OCI-LY7 (cell line): ENCODE measurements at regions not wholly inside any gene's neighbourhood (a gene's known extent, or its start where the extent isn't known, plus 50 kb on each side); places are given as distances from the start of the nearest gene placed in this dataset.

Experiments used
- BruUV-seq: library from RNA; stranded (reverse); fragments of 400-500 nt; replicated peaks from 2 replicates; lab custom pipeline; 2021; lab: Mats Ljungman, UMichigan
- CTCF ChIA-PET: fragments of 300-600 bp; sonication (Branson Sonifier 250); formaldehyde crosslinking; loops from one replicate; lab custom pipeline; 2022; ENCODE audit warnings: antibody characterized with exemption; ENCODE audit not compliant: unreplicated experiment; lab: Charles Lee
- POLR2A ChIA-PET: fragments of 300-600 bp; sonication (Branson Sonifier 250); formaldehyde crosslinking; loops from one replicate; lab custom pipeline; 2022; ENCODE audit warnings: antibody characterized with exemption; lab: Charles Lee
- DNase-seq: peaks from one replicate; pipeline ENCODE4 v3.0.0-alpha.2; 2015; ENCODE audit warnings: low spot score
- H2AFZ ChIP-seq: fragments of 200-600 bp; sonication (generic), shearing (Covaris generic); 2 replicates; pipeline ENCODE4 v1.6.1; 2014; ENCODE audit warnings: mild to moderate bottlenecking, antibody characterized with exemption, low read length, moderate library complexity
- H3K27ac ChIP-seq: fragments of 200-600 bp; sonication (generic); 2 replicates; pipeline ENCODE4 v1.5.1; 2014; ENCODE audit warnings: mixed run types, low read depth, mild to moderate bottlenecking, moderate library complexity, low read length, inconsistent platforms; ENCODE audit not compliant: poor library complexity, severe bottlenecking
- H3K36me3 ChIP-seq: fragments of 200-600 bp; sonication (generic); 2 replicates; pipeline ENCODE4 v1.6.1; 2014; ENCODE audit warnings: mild to moderate bottlenecking, antibody characterized with exemption, low read length, moderate library complexity, mixed read lengths; ENCODE audit not compliant: insufficient read depth
- H3K4me1 ChIP-seq: fragments of 200-600 bp; sonication (generic); 2 replicates; pipeline ENCODE4 v1.5.1; 2014; ENCODE audit warnings: mild to moderate bottlenecking, low read length; ENCODE audit not compliant: insufficient read depth, poor library complexity, severe bottlenecking
- H3K4me2 ChIP-seq: fragments of 200-600 bp; sonication (generic); 2 replicates; pipeline ENCODE4 v1.6.1; 2014; ENCODE audit warnings: mild to moderate bottlenecking, low read length
- H3K4me3 ChIP-seq: fragments of 200-600 bp; sonication (generic); 2 replicates; pipeline ENCODE4 v1.5.1; 2014; ENCODE audit warnings: mild to moderate bottlenecking, low read depth, low read length; ENCODE audit not compliant: poor library complexity, severe bottlenecking
- H3K79me2 ChIP-seq: fragments of 200-600 bp; sonication (generic); 2 replicates; pipeline ENCODE4 v1.6.1; 2016; ENCODE audit warnings: low read depth, mild to moderate bottlenecking, low read length, moderate library complexity, mixed read lengths; ENCODE audit not compliant: insufficient read depth
- H3K9me2 ChIP-seq: fragments of 200-600 bp; sonication (generic); 2 replicates; pipeline ENCODE4 v1.6.1; 2016; ENCODE audit warnings: mild to moderate bottlenecking, low read length, mixed read lengths; ENCODE audit not compliant: insufficient read depth
- H3K9me3 ChIP-seq: fragments of 200-600 bp; sonication (generic); 2 replicates; pipeline ENCODE4 v1.6.1; 2014; ENCODE audit warnings: mild to moderate bottlenecking, mixed run types, low read length, mixed read lengths
- H4K20me1 ChIP-seq: fragments of 200-600 bp; sonication (generic); 2 replicates; pipeline ENCODE4 v1.6.1; 2014; ENCODE audit warnings: mild to moderate bottlenecking, antibody characterized with exemption, low read length, moderate library complexity, mixed read lengths; ENCODE audit not compliant: insufficient read depth
- EZH2phosphoT487 ChIP-seq: fragments of 200-600 bp; sonication (generic); IDR thresholded peaks from 2 replicates; pipeline ENCODE4 v1.6.1; 2018; ENCODE audit warnings: low read depth, borderline replicate concordance, mild to moderate bottlenecking, mixed run types, antibody characterized with exemption, low read length, moderate library complexity, mixed read lengths
- intact Hi-C: fragments of 100-400 bp; cut with micrococcal nuclease; formaldehyde crosslinking; loops from one replicate; pipeline ENCODE4 v1.10.0; 2022; ENCODE audit not compliant: unreplicated experiment
- TF ChIP-seq, protein P1 (sequence below): fragments of 200-600 bp; sonication (generic); conservative IDR thresholded peaks from 2 replicates; pipeline ENCODE4 v1.5.1; 2014; ENCODE audit warnings: mild to moderate bottlenecking, antibody characterized with exemption, low read length, moderate library complexity, mixed read lengths

DNA sequence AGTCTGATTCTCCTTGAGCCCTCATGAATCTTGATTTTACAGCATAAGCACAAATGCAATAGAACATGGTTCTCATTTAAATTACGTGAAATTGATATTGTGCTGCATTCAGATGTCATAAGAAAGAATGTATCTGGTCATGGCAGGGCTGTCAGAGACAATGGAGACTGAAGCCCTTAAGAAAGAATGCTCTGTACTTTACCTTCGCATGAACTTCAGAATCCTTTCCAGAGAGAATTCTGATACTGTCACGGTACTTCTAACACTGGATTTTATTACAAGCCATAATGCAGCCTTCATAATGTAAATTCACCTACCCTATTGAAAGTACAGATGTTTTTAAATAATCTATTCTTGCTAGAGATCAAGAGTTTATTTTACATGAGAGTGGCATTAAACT is 677.9 kb upstream of the ADGRL3 start:
- Histone ChIP-seq H3K36me3 (no peaks in the 10 kb centered on the region), H3K4me1 (no peaks in the 10 kb centered on the region), H3K9me2 (no peaks in the 10 kb centered on the region), H3K4me3 (no peak overlapping the region), H3K4me2 (no peak overlapping the region), H3K79me2 (no peaks in the 10 kb centered on the region), H2AFZ (no peak overlapping the region), H3K9me3 (no peaks in the 10 kb centered on the region), H4K20me1 (no peaks in the 10 kb centered on the region), H3K27ac (no peak overlapping the region)
- ChIA-PET POLR2A (no interaction called here), CTCF (no interaction called here)
- no TSS peak for BruUV-seq
- intact Hi-C loops: no loop called here
- no peak for TF ChIP-seq EZH2phosphoT487
- TF ChIP-seq, protein P1, sequence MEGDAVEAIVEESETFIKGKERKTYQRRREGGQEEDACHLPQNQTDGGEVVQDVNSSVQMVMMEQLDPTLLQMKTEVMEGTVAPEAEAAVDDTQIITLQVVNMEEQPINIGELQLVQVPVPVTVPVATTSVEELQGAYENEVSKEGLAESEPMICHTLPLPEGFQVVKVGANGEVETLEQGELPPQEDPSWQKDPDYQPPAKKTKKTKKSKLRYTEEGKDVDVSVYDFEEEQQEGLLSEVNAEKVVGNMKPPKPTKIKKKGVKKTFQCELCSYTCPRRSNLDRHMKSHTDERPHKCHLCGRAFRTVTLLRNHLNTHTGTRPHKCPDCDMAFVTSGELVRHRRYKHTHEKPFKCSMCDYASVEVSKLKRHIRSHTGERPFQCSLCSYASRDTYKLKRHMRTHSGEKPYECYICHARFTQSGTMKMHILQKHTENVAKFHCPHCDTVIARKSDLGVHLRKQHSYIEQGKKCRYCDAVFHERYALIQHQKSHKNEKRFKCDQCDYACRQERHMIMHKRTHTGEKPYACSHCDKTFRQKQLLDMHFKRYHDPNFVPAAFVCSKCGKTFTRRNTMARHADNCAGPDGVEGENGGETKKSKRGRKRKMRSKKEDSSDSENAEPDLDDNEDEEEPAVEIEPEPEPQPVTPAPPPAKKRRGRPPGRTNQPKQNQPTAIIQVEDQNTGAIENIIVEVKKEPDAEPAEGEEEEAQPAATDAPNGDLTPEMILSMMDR: no peak
- DNase-seq: no peak

DNA sequence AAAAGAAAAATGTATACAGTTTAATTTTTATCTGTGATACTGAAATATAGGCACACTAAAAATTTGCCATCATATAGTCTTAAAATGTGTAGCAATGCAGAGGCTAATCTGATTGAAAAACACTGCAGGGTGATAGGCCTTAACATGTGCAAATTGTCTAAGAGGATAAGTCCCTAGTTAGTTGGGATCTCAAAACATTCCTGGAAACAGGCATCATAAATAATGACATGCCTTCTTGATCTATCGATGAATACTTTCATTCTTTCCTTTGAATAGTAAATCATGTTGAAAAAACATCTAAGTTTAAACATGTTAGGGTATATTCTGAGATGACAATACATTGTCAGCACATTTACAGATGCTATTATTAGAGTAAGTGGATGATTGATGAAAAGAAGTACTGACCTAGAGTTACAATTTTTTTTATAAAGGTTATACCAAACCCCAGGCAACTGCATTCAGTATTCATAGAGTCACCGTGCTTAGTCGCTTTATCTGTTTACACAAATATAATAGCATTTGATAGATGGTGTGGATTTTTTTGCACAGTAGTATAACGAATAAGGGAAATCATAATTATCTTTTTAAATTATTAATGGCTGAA is 668.2 kb upstream of the ADGRL3 start:
- CTCF ChIA-PET: no interaction called here

DNA sequence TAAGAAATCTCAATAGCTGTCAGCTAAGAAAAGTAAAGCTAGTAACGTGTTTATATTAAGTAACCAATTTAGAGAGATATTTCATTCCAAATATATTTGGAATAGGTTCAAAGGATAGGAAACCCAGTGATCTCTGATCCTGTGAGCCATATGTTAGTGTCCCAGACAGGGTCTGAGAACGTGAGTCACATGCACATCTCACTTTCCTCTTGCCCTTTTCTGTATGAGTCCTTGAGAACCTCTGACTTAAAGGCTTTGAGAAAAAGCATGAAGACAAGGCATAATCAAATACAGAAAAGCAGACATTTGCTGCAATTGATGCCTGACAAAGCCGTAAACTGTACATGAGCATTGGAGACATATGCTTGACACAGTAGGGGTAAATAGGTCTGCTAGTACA is 655.1 kb upstream of the ADGRL3 start:
- H3K79me2 ChIP-seq: no peaks in the 10 kb centered on the region
- no peak overlapping the region for H3K4me3 ChIP-seq
- no peak for DNase-seq
- no peaks in the 10 kb centered on the region for H3K9me2 ChIP-seq
- H3K27ac ChIP-seq: no peak overlapping the region
- ChIA-PET POLR2A (no interaction called here), CTCF (no interaction called here)
- no TSS peak for BruUV-seq
- H3K9me3 ChIP-seq: no peaks in the 10 kb centered on the region
- H2AFZ ChIP-seq: no peak overlapping the region
- H3K36me3 ChIP-seq: no peaks in the 10 kb centered on the region
- intact Hi-C loops: no loop called here
- no peaks in the 10 kb centered on the region for H3K4me1 ChIP-seq
- TF ChIP-seq EZH2phosphoT487: no peak
- TF ChIP-seq, protein P1: no peak
- no peak overlapping the region for H3K4me2 ChIP-seq
- H4K20me1 ChIP-seq: no peaks in the 10 kb centered on the region

More for the DNA sequence above, 668.2 kb upstream of the ADGRL3 start:
- no peak overlapping the region for H3K4me3 ChIP-seq
- H3K9me2 ChIP-seq: no peaks in the 10 kb centered on the region
- no peaks in the 10 kb centered on the region for H3K79me2 ChIP-seq
- no peaks in the 10 kb centered on the region for H3K36me3 ChIP-seq
- H4K20me1 ChIP-seq: no peaks in the 10 kb centered on the region
- POLR2A ChIA-PET: no interaction called here
- intact Hi-C loops: no loop called here
- no peak overlapping the region for H3K4me2 ChIP-seq
- H2AFZ ChIP-seq: no peak overlapping the region
- no peaks in the 10 kb centered on the region for H3K9me3 ChIP-seq
- no TSS peak for BruUV-seq
- no peaks in the 10 kb centered on the region for H3K4me1 ChIP-seq
- no peak for TF ChIP-seq EZH2phosphoT487
- TF ChIP-seq, protein P1: no peak
- DNase-seq: no peak
- H3K27ac ChIP-seq: no peak overlapping the region
